NB4 (cell line): ENCODE measurements at regions not wholly inside any gene's neighbourhood (a gene's known extent, or its start where the extent isn't known, plus 50 kb on each side); places are given as distances from the start of the nearest gene placed in this dataset.

ENCODE experiments used
- DNase-seq: peaks from one replicate; pipeline ENCODE4 v3.0.0; 2010; ENCODE audit warnings: low read depth
- H3K4me3 ChIP-seq: one replicate; pipeline ENCODE4 v1.5.1; 2011; ENCODE audit warnings: mild to moderate bottlenecking, low read depth, low read length, moderate library complexity
- MYC ChIP-seq: IDR thresholded peaks from 2 replicates; pipeline ENCODE4 v1.6.1; 2011; ENCODE audit warnings: low read depth, low read length
- POLR2A ChIP-seq: IDR thresholded peaks from 2 replicates; pipeline ENCODE4 v1.6.1; 2011; ENCODE audit warnings: mild to moderate bottlenecking; ENCODE audit not compliant: insufficient read length; ENCODE audit errors: extremely low read depth
- TF ChIP-seq, protein P1 (sequence below): IDR thresholded peaks from 2 replicates; pipeline ENCODE4 v1.6.1; 2011; ENCODE audit warnings: low read depth, low read length
- TF ChIP-seq, protein P2 (sequence below): IDR thresholded peaks from one replicate; pipeline ENCODE4 v1.5.1; 2012; ENCODE audit warnings: low read depth, low read length

DNA sequence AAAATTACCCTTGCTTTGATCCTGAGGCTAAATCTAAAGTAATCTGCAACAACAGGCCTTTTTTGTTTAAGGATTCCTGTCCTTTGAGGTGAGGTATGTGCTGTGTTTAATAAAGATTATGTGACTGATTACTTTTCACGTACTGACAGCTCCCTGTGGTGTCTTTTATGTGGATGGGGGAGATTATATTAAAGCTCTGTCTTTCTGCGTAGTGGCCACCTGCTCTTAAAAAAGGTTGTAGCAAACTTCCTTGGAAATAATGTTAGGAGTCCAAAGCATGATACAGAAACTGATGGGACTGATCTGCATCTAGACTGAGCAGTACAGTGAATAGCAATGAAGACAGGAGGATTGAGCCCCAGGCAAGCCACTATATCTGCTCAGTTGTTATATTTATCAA, 453.0 kb upstream of the GOLIM4 start:
- DNase-seq = no peak
- TF ChIP-seq, protein P1, sequence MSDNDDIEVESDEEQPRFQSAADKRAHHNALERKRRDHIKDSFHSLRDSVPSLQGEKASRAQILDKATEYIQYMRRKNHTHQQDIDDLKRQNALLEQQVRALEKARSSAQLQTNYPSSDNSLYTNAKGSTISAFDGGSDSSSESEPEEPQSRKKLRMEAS = no peak
- TF ChIP-seq, protein P2, sequence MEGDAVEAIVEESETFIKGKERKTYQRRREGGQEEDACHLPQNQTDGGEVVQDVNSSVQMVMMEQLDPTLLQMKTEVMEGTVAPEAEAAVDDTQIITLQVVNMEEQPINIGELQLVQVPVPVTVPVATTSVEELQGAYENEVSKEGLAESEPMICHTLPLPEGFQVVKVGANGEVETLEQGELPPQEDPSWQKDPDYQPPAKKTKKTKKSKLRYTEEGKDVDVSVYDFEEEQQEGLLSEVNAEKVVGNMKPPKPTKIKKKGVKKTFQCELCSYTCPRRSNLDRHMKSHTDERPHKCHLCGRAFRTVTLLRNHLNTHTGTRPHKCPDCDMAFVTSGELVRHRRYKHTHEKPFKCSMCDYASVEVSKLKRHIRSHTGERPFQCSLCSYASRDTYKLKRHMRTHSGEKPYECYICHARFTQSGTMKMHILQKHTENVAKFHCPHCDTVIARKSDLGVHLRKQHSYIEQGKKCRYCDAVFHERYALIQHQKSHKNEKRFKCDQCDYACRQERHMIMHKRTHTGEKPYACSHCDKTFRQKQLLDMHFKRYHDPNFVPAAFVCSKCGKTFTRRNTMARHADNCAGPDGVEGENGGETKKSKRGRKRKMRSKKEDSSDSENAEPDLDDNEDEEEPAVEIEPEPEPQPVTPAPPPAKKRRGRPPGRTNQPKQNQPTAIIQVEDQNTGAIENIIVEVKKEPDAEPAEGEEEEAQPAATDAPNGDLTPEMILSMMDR = no peak
- TF ChIP-seq POLR2A (no peak), MYC (no peak)
- H3K4me3 ChIP-seq = no peak overlapping the region

DNA sequence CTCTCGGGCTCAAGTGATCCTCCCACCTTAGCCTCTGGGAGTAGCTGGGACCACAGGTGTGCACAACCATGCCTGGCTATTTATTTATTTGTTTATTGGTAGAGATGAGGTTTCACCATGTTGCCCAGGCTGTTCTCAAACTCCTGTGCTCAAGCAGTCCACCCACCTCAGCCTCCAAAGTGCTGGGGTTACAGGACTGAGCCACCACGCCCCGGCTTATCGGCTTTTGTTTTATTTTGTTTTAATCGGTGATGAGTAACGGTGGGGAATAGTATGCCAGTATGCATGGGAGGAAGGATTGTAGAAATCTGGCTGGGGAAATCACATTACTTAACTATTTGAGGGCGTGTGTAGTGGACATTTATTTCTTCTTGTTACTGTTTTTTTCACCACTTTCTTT, 451.0 kb upstream of the GOLIM4 start:
- no peak for DNase-seq
- H3K4me3 ChIP-seq = no peak overlapping the region

DNA sequence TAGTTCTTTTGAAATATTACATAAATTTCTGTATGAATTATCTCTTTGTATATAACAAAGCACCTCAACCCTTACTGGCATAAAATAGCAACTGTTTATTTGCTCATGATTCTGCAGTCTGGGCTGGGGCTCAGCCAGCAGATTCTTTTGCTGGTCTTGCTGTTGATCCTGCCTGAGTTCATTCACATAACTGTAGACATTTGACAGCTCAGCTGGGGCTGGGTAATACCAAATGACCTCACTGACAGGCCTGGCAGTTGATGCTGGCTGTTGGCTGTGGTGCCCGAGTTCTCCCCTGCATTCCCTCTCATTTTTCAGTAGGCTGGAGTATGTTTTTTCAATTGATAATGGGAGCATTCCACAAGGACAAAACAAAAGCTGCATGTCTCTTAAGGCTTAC, 449.9 kb upstream of the GOLIM4 start:
- no peak overlapping the region for H3K4me3 ChIP-seq
- no peak for DNase-seq
- no peak for TF ChIP-seq MYC
- TF ChIP-seq, protein P2 = no peak
- TF ChIP-seq, protein P1 = no peak
- TF ChIP-seq POLR2A = no peak

More for the DNA sequence above, 451.0 kb upstream of the GOLIM4 start:
- TF ChIP-seq, protein P1 = no peak
- TF ChIP-seq POLR2A (no peak), MYC (no peak)

DNA sequence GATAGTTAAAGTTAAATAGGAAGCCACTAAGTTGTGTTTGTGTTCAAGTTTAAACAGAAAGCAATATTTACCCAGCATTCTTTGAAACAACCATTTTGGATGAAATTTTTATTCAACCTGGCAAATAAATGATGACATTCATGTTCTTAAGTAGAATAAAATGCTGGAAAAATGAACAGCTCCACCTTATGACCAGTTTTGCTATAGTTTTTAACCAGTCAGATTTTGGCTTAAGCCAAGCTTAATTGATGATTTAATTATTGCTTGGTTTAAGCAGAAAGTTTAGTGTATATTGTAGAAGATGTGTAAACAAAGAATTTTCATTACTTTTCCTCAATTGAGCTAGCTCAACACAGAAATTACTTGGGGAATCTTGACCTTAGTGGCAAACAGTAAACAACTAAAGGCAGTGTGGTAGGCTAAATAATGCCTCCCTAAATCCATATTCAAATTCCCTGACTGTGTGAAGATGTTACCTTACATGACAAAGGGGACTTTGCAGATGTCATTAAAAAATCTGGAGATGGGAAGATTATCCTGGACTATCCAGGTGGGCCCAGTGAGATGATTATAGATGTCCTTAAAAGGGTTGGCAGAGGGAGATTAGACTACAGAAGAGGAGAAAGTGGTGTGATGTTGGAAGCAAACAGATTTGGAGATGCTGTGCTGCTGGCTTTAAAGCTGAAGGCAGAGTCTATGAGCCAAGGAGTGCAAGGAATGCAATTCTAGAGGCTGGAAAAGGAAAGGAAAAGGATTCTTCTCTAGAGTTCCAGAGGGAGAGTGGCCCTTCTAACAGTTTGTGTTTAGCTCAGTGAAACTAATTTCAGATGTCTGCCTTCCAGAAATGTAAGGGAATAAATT, 448.6 kb upstream of the GOLIM4 start:
- H3K4me3 ChIP-seq = no peak overlapping the region
- TF ChIP-seq MYC = no peak
- TF ChIP-seq, protein P1 = no peak
- no peak for DNase-seq

DNA sequence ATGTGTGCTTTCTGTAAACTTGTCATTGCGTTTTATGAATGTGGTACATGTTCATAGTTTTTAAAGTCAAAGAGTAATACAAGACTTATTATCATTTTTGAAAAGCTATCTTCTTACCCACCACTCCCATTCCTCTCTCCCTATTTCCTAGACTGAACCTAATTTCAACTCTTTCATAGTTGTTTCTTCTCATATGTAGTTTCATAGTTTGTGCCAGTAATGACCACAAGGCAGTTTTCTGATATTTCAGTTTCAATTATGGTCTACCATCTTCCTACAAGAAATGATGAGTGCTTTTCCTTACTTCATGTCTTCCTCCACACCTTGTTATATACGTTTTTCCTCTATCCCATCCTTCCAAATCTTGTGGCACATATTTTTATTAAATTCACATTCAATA, 445.0 kb upstream of the GOLIM4 start:
- TF ChIP-seq POLR2A = no peak
- TF ChIP-seq, protein P2 = no peak
- TF ChIP-seq, protein P1 = no peak
- TF ChIP-seq MYC = no peak
- H3K4me3 ChIP-seq = no peak overlapping the region

DNA sequence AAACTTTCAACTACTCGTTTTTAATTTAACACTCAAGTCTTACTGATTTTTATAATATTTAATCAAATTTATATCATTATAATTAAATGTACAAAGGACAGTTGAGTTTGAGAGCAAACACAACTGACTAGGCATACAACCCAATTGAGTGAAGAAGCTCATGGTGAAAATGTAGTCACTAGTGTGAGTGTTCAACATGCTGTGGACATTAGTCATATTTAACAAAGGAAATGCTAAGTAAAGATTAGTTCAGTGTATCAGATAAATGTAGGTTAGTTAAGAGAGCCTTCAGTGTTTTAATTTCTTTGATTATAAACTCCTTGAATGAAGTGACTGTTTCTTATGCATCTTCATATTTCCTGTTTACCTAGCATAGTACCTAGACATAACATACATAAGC, 444.2 kb upstream of the GOLIM4 start:
- no peak overlapping the region for H3K4me3 ChIP-seq
- TF ChIP-seq MYC = no peak
- no peak for TF ChIP-seq POLR2A
- TF ChIP-seq, protein P1 = no peak
- TF ChIP-seq, protein P2 = no peak
- DNase-seq = no peak

More for the DNA sequence above, 445.0 kb upstream of the GOLIM4 start:
- DNase-seq = no peak
